ENCODE measurements at regions not wholly inside any gene's neighbourhood (a gene's known extent, or its start where the extent isn't known, plus 50 kb on each side); places are given as distances from the start of the nearest gene placed in this dataset.

GRCh38 chr1:216855810-216856209 lies 132.6 kb upstream of the ESRRG start:
- intact Hi-C loops (cut with DNase I) = no loop called here
- DNase-seq (ENCODE audit: low spot score) = no peak

DNA sequence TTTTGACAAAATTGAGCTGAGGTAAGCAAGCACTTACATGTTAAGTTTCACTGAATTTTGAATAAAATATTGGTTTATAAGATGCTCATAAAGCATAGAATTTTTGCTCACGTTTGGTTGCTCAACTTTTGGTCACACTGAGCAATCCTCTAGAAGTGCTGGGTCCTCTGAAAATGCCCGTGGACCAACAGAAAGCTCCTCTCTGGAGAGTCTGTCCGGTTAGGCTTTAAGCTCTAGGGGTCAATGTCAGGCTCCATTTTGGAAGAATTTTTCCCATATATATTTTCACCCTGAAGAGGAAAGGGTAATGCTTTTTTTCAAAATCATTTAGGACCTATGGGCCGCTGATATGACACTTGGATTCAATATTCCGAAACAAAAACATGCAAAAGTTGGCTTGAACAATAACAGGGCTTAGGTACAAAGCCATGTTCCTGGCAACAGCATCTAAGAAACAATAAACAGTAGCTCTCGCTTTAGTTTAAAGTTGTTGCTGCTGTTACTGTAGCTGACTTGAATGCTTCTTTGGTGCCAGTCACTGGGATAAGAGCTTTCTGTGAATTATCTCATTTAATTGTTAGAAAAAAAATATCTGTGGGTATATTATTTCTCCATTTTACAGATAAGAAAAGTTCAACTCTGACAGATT lies 131.7 kb upstream of the ESRRG start:
- no peak for DNase-seq (ENCODE audit: low spot score)
- intact Hi-C loops (cut with DNase I) = no loop called here

DNA sequence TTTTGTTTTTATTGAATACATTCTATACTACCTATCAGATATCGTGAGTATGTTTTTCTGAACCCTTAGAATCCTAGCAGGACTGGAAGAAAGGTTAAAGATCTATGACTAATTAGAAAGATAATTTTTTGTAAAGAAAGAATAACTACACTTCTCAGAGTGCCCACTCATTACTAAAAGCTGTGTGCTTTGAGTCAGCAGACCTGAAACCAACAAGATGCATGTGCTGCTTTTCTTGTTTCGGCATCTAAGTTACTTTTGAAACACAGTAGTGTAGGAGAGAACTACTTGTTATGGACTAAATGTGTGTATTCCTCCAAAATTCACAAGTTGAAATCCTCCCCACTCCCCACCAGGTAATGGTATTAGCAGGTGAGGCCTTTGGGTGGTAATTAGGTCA lies 127.8 kb upstream of the ESRRG start:
- intact Hi-C loops (cut with DNase I) = no loop called here
- DNase-seq (ENCODE audit: low spot score) = no peak

DNA sequence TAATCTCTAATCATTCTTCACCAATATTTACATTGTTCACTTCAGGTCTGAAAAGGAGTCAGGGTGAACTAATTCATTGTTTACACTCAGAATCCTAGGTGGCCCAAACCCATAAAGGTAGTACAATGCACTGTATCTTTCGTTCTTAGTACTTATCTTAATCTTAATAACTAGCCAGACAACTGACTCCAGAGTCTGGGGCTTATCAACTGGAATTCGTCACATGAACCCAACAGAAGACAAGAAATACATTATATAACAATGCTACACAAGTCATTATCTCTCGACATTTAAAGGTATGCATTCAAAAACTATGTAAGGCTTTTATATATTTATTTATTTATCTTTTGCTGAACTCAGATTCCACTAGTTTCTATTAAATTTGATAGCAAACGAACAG lies 125.9 kb upstream of the ESRRG start:
- intact Hi-C loops (cut with DNase I) = no loop called here

GRCh38 chr1:216847397-216848036 lies 124.3 kb upstream of the ESRRG start:
- intact Hi-C loops (cut with DNase I) = no loop called here
- DNase-seq (ENCODE audit: low spot score) = no peak

More for the DNA sequence above, 125.9 kb upstream of the ESRRG start:
- DNase-seq (ENCODE audit: low spot score) = no peak

- DNase-seq (ENCODE audit: low spot score) = no peak
- intact Hi-C loops (cut with DNase I) = no loop called here
Measured at GRCh38 chr1:216846339-216846738, 123.1 kb upstream of the ESRRG start.

DNA sequence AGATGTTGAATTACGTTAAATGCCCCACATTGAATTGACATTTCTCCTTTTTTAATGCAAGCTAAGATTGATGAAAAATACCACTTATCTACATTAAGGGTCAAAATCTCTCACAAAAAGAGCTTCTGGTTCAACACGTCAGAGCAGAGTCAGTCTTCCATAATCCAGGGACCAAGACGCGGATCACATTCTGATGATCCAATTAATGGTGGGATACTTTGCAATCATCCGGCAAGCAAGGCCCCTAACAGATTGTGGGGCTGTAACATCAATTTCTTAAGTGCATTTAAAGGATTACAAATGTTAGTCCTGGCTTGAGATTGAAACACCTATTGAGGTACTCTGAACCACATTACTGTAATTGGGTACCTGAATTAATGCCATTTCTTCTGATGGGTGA lies 120.2 kb upstream of the ESRRG start:
- intact Hi-C loops (cut with DNase I) = no loop called here
- no peak for DNase-seq (ENCODE audit: low spot score)

- intact Hi-C loops (cut with DNase I) = no loop called here
- DNase-seq (ENCODE audit: low spot score) = no peak
Measured at GRCh38 chr1:216841165-216841564, 117.9 kb upstream of the ESRRG start.

DNA sequence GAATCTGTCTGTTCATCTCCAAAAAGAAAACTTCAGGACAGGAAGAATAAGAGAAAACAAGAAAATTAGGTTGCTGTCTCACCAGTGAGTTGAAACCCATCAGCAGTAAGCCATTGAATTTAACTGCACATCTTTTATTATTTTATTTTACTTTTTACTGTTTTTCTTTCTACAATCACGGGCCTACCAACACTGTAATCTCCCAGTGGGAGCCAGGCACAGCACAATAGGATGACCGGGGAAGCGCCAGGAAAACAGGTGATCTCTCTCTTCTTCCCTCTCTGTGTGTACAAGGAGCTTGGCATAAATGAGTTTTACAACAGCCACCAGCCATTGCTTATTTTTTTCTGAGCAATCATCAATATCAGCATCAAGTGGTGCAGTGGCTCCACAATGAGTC lies 113.1 kb upstream of the ESRRG start:
- intact Hi-C loops (cut with DNase I) = no loop called here
- DNase-seq (ENCODE audit: low spot score) = no peak

DNA sequence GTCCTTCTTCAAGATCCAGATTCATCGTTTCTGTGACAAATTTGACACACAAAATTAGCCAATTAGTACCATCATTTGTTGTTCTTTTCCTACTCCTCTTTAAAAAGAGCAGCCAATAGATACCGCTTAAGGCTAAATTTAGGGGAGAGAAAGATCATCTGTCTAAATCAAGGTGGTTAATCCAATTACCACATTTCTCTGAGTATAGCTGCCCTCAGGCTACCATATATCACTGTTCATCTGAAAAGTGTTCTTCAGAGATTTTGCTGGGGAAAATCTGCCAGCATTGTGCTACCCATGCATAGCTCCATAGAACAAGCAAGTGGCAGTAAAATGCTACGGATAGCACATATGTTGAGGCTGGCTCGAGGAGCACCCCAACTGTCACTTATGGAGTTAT lies 110.3 kb upstream of the ESRRG start:
- intact Hi-C loops (cut with DNase I) = no loop called here
- no peak for DNase-seq (ENCODE audit: low spot score)

DNA sequence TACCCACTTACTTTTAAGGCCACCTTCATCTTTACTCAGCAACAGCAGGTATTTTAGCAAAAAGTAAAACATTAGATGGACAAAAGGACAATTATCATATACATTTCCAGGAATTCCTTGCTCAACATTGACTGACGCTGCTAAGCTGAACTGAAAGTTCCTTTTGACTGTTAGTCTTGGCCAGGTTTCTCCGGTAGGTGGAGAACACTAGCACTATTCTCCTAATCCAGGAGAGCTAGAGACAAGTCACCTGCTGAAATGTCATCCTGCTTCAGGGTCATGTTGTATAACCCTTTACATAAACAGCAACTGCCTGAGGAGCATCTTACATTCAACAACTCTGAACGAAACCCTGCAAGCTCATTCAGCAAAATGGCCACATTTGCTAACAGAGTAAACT lies 109.0 kb upstream of the ESRRG start:
- DNase-seq (ENCODE audit: low spot score) = no peak
- intact Hi-C loops (cut with DNase I) = no loop called here

DNA sequence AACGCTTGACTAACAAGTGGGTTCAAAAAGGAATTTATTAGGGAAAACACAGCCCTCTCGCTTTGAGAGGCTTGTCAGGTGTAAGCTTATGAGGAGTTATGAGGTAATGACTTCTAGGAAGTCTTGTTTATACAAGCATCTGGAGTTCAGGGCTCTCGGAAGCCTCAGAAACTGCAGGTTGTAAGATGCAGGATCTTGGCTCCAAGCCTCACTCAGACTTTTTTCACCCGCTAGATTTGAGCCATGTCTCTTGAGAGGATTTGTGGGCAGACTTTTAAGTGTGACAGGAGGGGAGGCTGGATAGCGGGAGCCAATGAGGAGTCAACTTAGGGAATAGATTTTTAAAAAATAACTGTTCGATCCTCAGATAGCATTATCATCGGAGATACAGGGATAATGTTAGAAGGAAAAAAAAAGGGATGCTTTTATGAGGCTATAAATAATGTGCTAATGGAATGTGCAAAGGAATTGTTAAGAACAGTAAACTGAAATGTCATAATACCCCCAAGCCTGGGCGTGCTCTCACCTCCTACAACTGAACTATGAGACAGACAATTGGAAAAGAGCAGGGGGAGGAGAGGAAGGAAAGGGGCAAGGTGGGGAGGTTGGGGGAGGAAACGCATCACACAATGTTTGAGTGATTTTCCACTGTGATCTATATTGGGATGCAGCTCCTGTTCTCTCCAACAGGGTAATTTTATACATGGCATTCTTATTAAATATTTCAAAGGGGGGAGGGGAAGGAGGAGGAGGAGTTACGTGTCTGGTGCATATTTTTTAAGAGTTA lies 107.4 kb upstream of the ESRRG start:
- DNase-seq (ENCODE audit: low spot score) = no peak
- intact Hi-C loops (cut with DNase I) = no loop called here

DNA sequence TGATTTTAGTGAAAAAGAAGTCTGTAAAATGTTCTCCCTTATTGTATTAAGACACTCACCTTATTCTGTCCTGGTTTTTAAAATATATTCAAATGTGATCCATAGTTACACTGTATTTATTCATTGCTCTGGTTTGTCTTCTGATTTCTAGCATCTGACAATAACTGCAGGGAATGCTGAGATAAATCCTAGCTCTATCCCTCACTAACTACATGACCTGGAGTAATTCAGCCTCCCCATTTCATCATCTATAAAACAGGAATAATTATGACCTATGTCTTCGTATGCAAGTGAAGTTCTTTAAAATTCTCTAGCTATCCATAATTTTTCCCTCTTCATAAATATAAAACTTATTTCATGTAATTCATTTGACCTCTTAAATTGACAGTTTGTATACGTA lies 104.0 kb upstream of the ESRRG start:
- intact Hi-C loops (cut with DNase I) = no loop called here
- no peak for DNase-seq (ENCODE audit: low spot score)

DNA sequence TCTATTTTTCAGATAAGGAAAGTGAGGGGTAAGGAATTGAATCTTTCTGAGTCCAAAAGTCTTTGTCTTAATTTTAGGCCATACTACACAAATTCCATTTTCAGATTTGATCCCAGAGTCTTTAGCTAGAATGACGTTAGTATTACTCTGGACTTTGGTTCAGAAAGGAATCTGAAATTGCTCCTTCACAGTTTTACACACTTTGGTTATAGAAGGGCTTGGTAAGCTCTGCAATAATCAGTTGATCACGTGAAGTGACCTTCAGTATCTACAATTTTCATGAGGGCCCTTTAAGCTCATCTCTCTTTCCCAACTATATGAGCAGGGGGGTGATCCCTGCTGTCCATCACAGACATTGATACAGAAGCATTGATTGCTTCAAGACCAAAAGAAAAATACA lies 103.4 kb upstream of the ESRRG start:
- intact Hi-C loops (cut with DNase I) = no loop called here
- DNase-seq (ENCODE audit: low spot score) = no peak

DNA sequence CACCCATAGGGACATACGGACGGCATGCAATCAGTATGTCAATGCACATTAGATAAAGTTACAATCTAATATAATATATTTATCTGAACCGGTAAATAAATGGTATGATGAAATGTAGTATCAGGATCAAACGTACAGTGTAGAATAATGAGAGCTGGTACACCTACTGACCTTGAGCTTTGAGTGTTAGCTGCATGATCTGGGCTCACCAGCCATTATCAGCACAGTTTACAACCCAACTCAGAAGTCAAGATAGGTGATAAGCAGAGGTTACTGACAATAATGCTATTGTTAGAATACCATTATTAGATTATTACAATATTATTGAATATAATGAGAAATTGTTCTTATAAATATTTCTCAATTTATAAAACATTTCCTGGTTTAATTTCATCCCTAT lies 103.0 kb upstream of the ESRRG start:
- intact Hi-C loops (cut with DNase I) = no loop called here
- no peak for DNase-seq (ENCODE audit: low spot score)

GRCh38 chr1:216825557-216825956 lies 102.3 kb upstream of the ESRRG start:
- DNase-seq (ENCODE audit: low spot score) = no peak
- intact Hi-C loops (cut with DNase I) = no loop called here

- intact Hi-C loops (cut with DNase I) = no loop called here
- no peak for DNase-seq (ENCODE audit: low spot score)
Measured at GRCh38 chr1:216824511-216824910, 101.3 kb upstream of the ESRRG start.

DNA sequence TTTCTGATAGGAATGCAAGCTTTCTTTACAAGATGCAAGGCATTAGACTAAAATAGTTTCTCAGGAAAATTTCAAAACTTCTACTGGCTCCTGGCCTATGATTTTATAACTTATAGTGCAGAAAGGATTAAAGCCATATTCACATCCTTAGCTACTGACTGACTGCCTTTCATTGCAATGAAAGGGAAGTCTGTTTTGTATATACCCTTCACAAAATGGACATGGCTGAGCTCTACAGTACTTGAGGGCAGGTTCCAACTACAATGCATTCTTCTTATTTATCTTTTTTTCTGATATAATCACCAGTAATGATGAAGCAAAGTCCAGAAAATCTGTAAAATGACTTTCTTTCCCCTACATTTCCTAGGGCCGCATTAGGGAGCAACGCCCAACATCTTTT lies 100.5 kb upstream of the ESRRG start:
- intact Hi-C loops (cut with DNase I) = no loop called here
- DNase-seq (ENCODE audit: low spot score) = no peak

GRCh38 chr1:216822480-216822879 lies 99.3 kb upstream of the ESRRG start:
- intact Hi-C loops (cut with DNase I) = no loop called here
- no peak for DNase-seq (ENCODE audit: low spot score)

DNA sequence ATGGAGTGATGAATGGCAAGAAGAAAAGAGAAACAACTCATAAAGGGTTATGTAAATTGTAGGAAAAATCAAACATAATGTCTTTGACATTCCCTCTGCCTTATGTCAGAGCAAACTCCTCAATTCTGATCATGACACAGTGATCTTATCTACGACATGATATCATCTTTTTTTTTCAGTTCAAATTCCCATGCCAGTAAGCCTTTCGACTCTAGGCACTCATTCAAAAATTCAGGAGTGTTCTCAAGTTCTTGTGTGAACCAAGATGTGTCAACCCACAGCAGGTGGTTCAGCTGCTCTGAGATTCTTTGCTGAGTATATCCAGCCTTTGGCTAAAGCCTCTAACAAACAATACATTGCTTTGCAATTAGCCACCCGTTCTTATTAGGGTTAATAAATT lies 97.1 kb upstream of the ESRRG start:
- DNase-seq (ENCODE audit: low spot score) = no peak
- intact Hi-C loops (cut with DNase I) = no loop called here

DNA sequence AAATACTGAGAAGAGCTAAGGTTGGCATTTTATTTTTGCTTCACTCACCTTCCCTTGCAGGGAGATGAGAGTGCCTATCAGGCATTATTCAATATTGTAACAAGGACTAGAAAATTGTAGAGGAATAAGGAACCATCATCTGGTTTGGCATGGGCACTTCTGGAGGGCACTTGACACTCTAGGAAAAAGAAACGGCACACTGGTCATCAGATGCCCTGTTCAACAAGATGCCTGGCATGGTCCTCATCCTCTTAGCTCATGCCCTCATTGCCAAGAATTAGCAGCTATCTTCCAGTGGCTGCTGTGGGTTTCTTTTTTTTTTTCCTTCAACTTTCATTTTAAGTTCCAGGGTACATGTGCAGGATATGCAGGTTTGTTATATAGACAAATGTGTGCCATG lies 95.1 kb upstream of the ESRRG start:
- no peak for DNase-seq (ENCODE audit: low spot score)
- intact Hi-C loops (cut with DNase I) = loop anchor here (10.0 kb wide), 2 partner anchors 63 to 167 kb away; no protein-coding TSS in a partner anchor
